Lung (tissue), 11 donors: ENCODE measurements at regions not wholly inside any gene's neighbourhood (a gene's known extent, or its start where the extent isn't known, plus 50 kb on each side); places are given as distances from the start of the nearest gene placed in this dataset.

Experiments used
- ATAC-seq: fragments of 200-7000 bp; cut with Tn5 transposase; one replicate; pipeline ENCODE4 v1.9.1; 2020; ENCODE audit warnings: moderate number of reproducible peaks; ENCODE audit not compliant: insufficient read depth, low FRiP score
- DNase-seq, 3 donors: peaks; one replicate each; pipeline ENCODE4 v3.0.0-alpha.2; 2013 to 2017
- H3K27ac ChIP-seq, 2 donors: one replicate each; pipeline ENCODE4 v1.5.1; 2013; ENCODE audit warnings: mild to moderate bottlenecking in 2 of 2, moderate library complexity in 2 of 2, control low read depth in 1 of 2, inconsistent platforms in 1 of 2, low read depth in 1 of 2, low read length in 1 of 2
- H3K27me3 ChIP-seq, 3 donors: one replicate each; pipeline ENCODE4 v1.5.1; 2013; ENCODE audit warnings: low read length in 2 of 3; ENCODE audit not compliant: control insufficient read depth in 3 of 3, insufficient read depth in 3 of 3
- H3K36me3 ChIP-seq, 4 donors: one replicate each; pipeline ENCODE4 v1.5.1; 2013; ENCODE audit warnings: low read length in 4 of 4, mild to moderate bottlenecking in 1 of 4, moderate library complexity in 1 of 4; ENCODE audit not compliant: control insufficient read depth in 4 of 4, insufficient read depth in 4 of 4
- H3K4me1 ChIP-seq, 5 donors: one replicate each; pipeline ENCODE4 v1.5.1; 2013; ENCODE audit warnings: low read length in 5 of 5, mild to moderate bottlenecking in 2 of 5, moderate library complexity in 1 of 5; ENCODE audit not compliant: control insufficient read depth in 5 of 5, insufficient read depth in 5 of 5
- H3K4me3 ChIP-seq: one replicate; pipeline ENCODE4 v1.5.1; 2013; ENCODE audit warnings: mild to moderate bottlenecking, control low read depth, moderate library complexity
- H3K9ac ChIP-seq, 2 donors: one replicate each; pipeline ENCODE4 v1.5.1; 2013; ENCODE audit warnings: low read length in 2 of 2, control low read depth in 1 of 2; ENCODE audit not compliant: insufficient read depth in 1 of 2
- H3K9me3 ChIP-seq, 4 donors: one replicate each; pipeline ENCODE4 v1.5.1; 2013; ENCODE audit warnings: low read length in 3 of 4, mild to moderate bottlenecking in 1 of 4, moderate library complexity in 1 of 4; ENCODE audit not compliant: control insufficient read depth in 4 of 4, insufficient read depth in 3 of 4
- CTCF ChIP-seq: IDR thresholded peaks from 2 replicates; pipeline ENCODE4 v1.5.1; 2012; ENCODE audit warnings: mild to moderate bottlenecking; ENCODE audit errors: control extremely low read depth, extremely low read depth
- WGBS, 2 donors: extraction: QIAGEN DNeasy Blood & Tissue Kit; methylation state at CpG; one replicate each; pipeline ENCODE4 v1.1.7; 2013; 5-methylcytosine and 5-hydroxymethylcytosine counted together
- donor health status: control.
- donor health status: control.
- donor health status: Bipolar disorder and iron deficiency.
- donor health status: healthy.
- donor health status: DM: yes; HTN: yes; CAD: no.

GRCh38 chr9:88233091-88233490, 94.8 kb upstream of the SPATA31C2 start:
- WGBS, 2 donors: 89 to 91% methylated on average over 2 of the region's 2 CpGs
- no peaks in the 10 kb centered on the region for H3K27me3 ChIP-seq
- TF ChIP-seq CTCF: no peak
- no peak for DNase-seq
- no peak overlapping the region for H3K9ac ChIP-seq
- H3K27ac ChIP-seq: no peak overlapping the region
- no peaks in the 10 kb centered on the region for H3K36me3 ChIP-seq
- H3K9me3 ChIP-seq: no peaks in the 10 kb centered on the region
- H3K4me3 ChIP-seq: no peak overlapping the region
- H3K4me1 ChIP-seq: peaks cover 0 to 30% (median 11%) of the 10 kb centered on the region in 5 donors
- no peak for ATAC-seq

- peaks cover 0 to 8% (median 0%) of the 10 kb centered on the region in 5 donors for H3K4me1 ChIP-seq
- no peak overlapping the region for H3K9ac ChIP-seq
- no peak overlapping the region for H3K4me3 ChIP-seq
- no peaks in the 10 kb centered on the region for H3K36me3 ChIP-seq
- ATAC-seq: no peak
- no peak for TF ChIP-seq CTCF
- WGBS, 2 donors: 95 to 96% methylated on average over 2 of the region's 2 CpGs
- H3K9me3 ChIP-seq: no peaks in the 10 kb centered on the region
- DNase-seq: no peak
- H3K27me3 ChIP-seq: no peaks in the 10 kb centered on the region
- no peak overlapping the region for H3K27ac ChIP-seq
Observed at GRCh38 chr9:88230612-88231011, 92.3 kb upstream of the SPATA31C2 start.

GRCh38 chr9:88229434-88229833, 91.2 kb upstream of the SPATA31C2 start:
- H3K36me3 ChIP-seq: no peaks in the 10 kb centered on the region
- no peak overlapping the region for H3K4me3 ChIP-seq
- TF ChIP-seq CTCF: no peak
- H3K27me3 ChIP-seq: no peaks in the 10 kb centered on the region
- no peaks in the 10 kb centered on the region for H3K9me3 ChIP-seq
- WGBS, 2 donors: 59 to 87% methylated on average over 2 of the region's 2 CpGs
- no peak for ATAC-seq
- H3K27ac ChIP-seq: no peak overlapping the region
- no peak overlapping the region for H3K9ac ChIP-seq
- H3K4me1 ChIP-seq: peaks cover 0 to 4% (median 0%) of the 10 kb centered on the region in 5 donors
- no peak for DNase-seq

GRCh38 chr9:88224938-88225337, 86.7 kb upstream of the SPATA31C2 start:
- DNase-seq (no peak), ATAC-seq (no peak)
- 89 to 93% methylated on average over 6 of the region's 6 CpGs for WGBS, 2 donors

More at GRCh38 chr9:88224938-88225337, 86.7 kb upstream of the SPATA31C2 start:
- TF ChIP-seq CTCF: no peak
- no peaks in the 10 kb centered on the region for H3K36me3 ChIP-seq
- H3K27ac ChIP-seq: no peak overlapping the region
- no peak overlapping the region for H3K4me3 ChIP-seq
- H3K9ac ChIP-seq: no peak overlapping the region
- no peaks in the 10 kb centered on the region for H3K9me3 ChIP-seq
- H3K27me3 ChIP-seq: no peaks in the 10 kb centered on the region
- no peaks in the 10 kb centered on the region for H3K4me1 ChIP-seq
